Vagina (tissue), 2 donors: ENCODE measurements at regions not wholly inside any gene's neighbourhood (a gene's known extent, or its start where the extent isn't known, plus 50 kb on each side); places are given as distances from the start of the nearest gene placed in this dataset.
"Not testable (repeated sequence)": the region's sequence is repeated elsewhere in the genome, so short reads cannot be mapped to it uniquely, and the experiment has no call there.

Source experiments
- DNase-seq, 2 donors: peaks; one replicate each; pipeline ENCODE4 v3.0.0-alpha.2; 2017; ENCODE audit errors: extremely low spot score in 2 of 2
- H3K27ac ChIP-seq: fragments of 200-600 bp; sonication (generic); one replicate; pipeline ENCODE4 v1.5.1; 2019
- H3K27me3 ChIP-seq: fragments of 200-600 bp; sonication (generic); one replicate; pipeline ENCODE4 v1.5.1; 2019
- H3K36me3 ChIP-seq, 2 donors: fragments of 200-600 bp; sonication (generic); one replicate each; pipeline ENCODE4 v1.5.1; 2017 to 2019
- H3K4me1 ChIP-seq: fragments of 200-600 bp; sonication (generic); one replicate; pipeline ENCODE4 v1.5.1; 2019
- H3K4me3 ChIP-seq, 2 donors: fragments of 200-600 bp; sonication (generic); 1 replicate in 1 of 2; 2 replicates in 1 of 2; pipeline ENCODE4 v1.5.1; 2016 to 2019
- H3K9me3 ChIP-seq: fragments of 200-600 bp; sonication (generic); one replicate; pipeline ENCODE4 v1.5.1; 2019
- CTCF ChIP-seq, 3 experiments: fragments of 450-650 bp in 2 of 3; fragments of 200-600 bp in 1 of 3; sonication (generic) in 1 of 3; IDR thresholded peaks; one replicate each; pipeline ENCODE4 v1.5.1; 2017 to 2019; ENCODE audit warnings: antibody characterized with exemption in 3 of 3, mild to moderate bottlenecking in 2 of 3, moderate library complexity in 2 of 3
- POLR2A ChIP-seq, 2 donors: fragments of 450-650 bp; IDR thresholded peaks; one replicate each; pipeline ENCODE4 v1.6.1; 2017; ENCODE audit warnings: antibody characterized with exemption in 2 of 2, mild to moderate bottlenecking in 2 of 2, moderate library complexity in 2 of 2
- POLR2AphosphoS5 ChIP-seq, 2 donors: sonication (generic); formaldehyde crosslinking; IDR thresholded peaks; one replicate each; pipeline ENCODE4 v1.9.0; 2017; ENCODE audit warnings: antibody characterized with exemption in 2 of 2, mild to moderate bottlenecking in 2 of 2, low read depth in 1 of 2; ENCODE audit not compliant: insufficient read depth in 1 of 2
- intact Hi-C: fragments of 100-400 bp; cut with DNase I; formaldehyde crosslinking; loops from one replicate; pipeline ENCODE4 v1.15.1; 2023

GRCh38 chr3:197618408-197618807 lies 62.6 kb upstream of the BDH1 start:
- H3K9me3 ChIP-seq, H3K4me1 ChIP-seq, DNase-seq, H3K4me3 ChIP-seq, intact Hi-C loops, H3K27me3 ChIP-seq, H3K27ac ChIP-seq: not testable (repeated sequence)
- H3K36me3 ChIP-seq, result peaks cover 0 to 67% of the 10 kb centered on the region in 2 donors

- Histone ChIP-seq H3K36me3 (peaks cover 6 to 74% of the 10 kb centered on the region in 2 donors), H3K9me3 (no peaks in the 10 kb centered on the region), H3K27ac (no peak overlapping the region), H3K4me1 (no peaks in the 10 kb centered on the region), H3K27me3 (no peaks in the 10 kb centered on the region), H3K4me3 (no peak overlapping the region)
- intact Hi-C loops, result no loop called here
- TF ChIP-seq POLR2AphosphoS5 (IDR thresholded peaks at IDR 0.05; ENCODE audit: insufficient read depth in 1 of 2, low read depth in 1 of 2) (no peak), CTCF (IDR thresholded peaks at IDR 0.05) (no peak), POLR2A (IDR thresholded peaks at IDR 0.05) (no peak)
- DNase-seq, result no peak
Measured at GRCh38 chr3:197615430-197615829, 59.7 kb upstream of the BDH1 start.

- H3K27ac ChIP-seq, DNase-seq, H3K4me3 ChIP-seq, intact Hi-C loops, H3K4me1 ChIP-seq, H3K9me3 ChIP-seq, H3K27me3 ChIP-seq: not testable (repeated sequence)
- H3K36me3 ChIP-seq, result peaks cover 6 to 61% of the 10 kb centered on the region in 2 donors
Measured at GRCh38 chr3:197614134-197614533, 58.4 kb upstream of the BDH1 start.

GRCh38 chr3:197613199-197613598 lies 57.4 kb upstream of the BDH1 start:
- Histone ChIP-seq H3K4me1 (no peaks in the 10 kb centered on the region), H3K4me3 (no peak overlapping the region), H3K9me3 (no peaks in the 10 kb centered on the region), H3K36me3 (peaks cover 6 to 69% of the 10 kb centered on the region in 2 donors), H3K27me3 (no peaks in the 10 kb centered on the region), H3K27ac (no peak overlapping the region)
- intact Hi-C loops, result no loop called here
- no peak for DNase-seq
- TF ChIP-seq POLR2A (IDR thresholded peaks at IDR 0.05), result no peak
- TF ChIP-seq CTCF (IDR thresholded peaks at IDR 0.05), result no peak
- TF ChIP-seq POLR2AphosphoS5 (IDR thresholded peaks at IDR 0.05; ENCODE audit: insufficient read depth in 1 of 2, low read depth in 1 of 2), result no peak

- no peaks in the 10 kb centered on the region for H3K9me3 ChIP-seq
- TF ChIP-seq POLR2A (IDR thresholded peaks at IDR 0.05), result no peak
- TF ChIP-seq POLR2AphosphoS5 (IDR thresholded peaks at IDR 0.05; ENCODE audit: insufficient read depth in 1 of 2, low read depth in 1 of 2), result no peak
- no peak for TF ChIP-seq CTCF (IDR thresholded peaks at IDR 0.05)
Measured at GRCh38 chr3:197611255-197611654, 55.5 kb upstream of the BDH1 start.

GRCh38 chr3:197606468-197606867 lies 50.7 kb upstream of the BDH1 start:
- H3K36me3 ChIP-seq, result peaks cover 2 to 35% of the 10 kb centered on the region in 2 donors
- intact Hi-C loops, result no loop called here

More at GRCh38 chr3:197611255-197611654, 55.5 kb upstream of the BDH1 start:
- no peak for DNase-seq
- Histone ChIP-seq H3K4me1 (no peaks in the 10 kb centered on the region), H3K4me3 (no peak overlapping the region), H3K27ac (no peak overlapping the region), H3K27me3 (no peaks in the 10 kb centered on the region), H3K36me3 (peaks cover 6 to 72% of the 10 kb centered on the region in 2 donors)
- intact Hi-C loops, result no loop called here

More at GRCh38 chr3:197606468-197606867, 50.7 kb upstream of the BDH1 start:
- H3K27ac ChIP-seq, result no peak overlapping the region
- TF ChIP-seq POLR2A (IDR thresholded peaks at IDR 0.05) (no peak), CTCF (IDR thresholded peaks at IDR 0.05) (no peak)
- peak in 1 of 2 donors; percentile 52 for DNase-seq
- no peak overlapping the region for H3K4me3 ChIP-seq
- no peaks in the 10 kb centered on the region for H3K9me3 ChIP-seq
- H3K27me3 ChIP-seq, result no peaks in the 10 kb centered on the region
- H3K4me1 ChIP-seq, result no peaks in the 10 kb centered on the region
